SK-N-SH (cell line): ENCODE measurements at regions not wholly inside any gene's neighbourhood (a gene's known extent, or its start where the extent isn't known, plus 50 kb on each side); places are given as distances from the start of the nearest gene placed in this dataset.

Experiments used
- CTCF ChIA-PET: fragments of 300-600, 350-600 bp; formaldehyde crosslinking; extraction: SDS; loops from one replicate; lab custom pipeline; 2021; lab: Yijun Ruan, JAX
- POLR2A ChIA-PET: fragments of 350-600 bp; sonication (Branson Sonifier 250); formaldehyde crosslinking; extraction: SDS; loops from one replicate; lab custom pipeline; 2020; ENCODE audit warnings: antibody characterized with exemption, inconsistent platforms; lab: Yijun Ruan, JAX
- DNase-seq: peaks from one replicate; pipeline ENCODE4 v3.0.0; 2012
- H2AFZ ChIP-seq: fragments of 200-600 bp; sonication (generic); 2 replicates; pipeline ENCODE4 v1.8.1; 2016; ENCODE audit warnings: antibody characterized with exemption, mild to moderate bottlenecking, low read depth
- H3F3A ChIP-seq: fragments of 200-600 bp; sonication (generic); replicated peaks from 2 replicates; pipeline ENCODE3; 2016; ENCODE audit warnings: antibody characterized with exemption, mild to moderate bottlenecking; ENCODE audit not compliant: insufficient read depth
- H3K27ac ChIP-seq, 2 experiments: fragments of 200-500 bp in 1 of 2; fragments of 200-600 bp in 1 of 2; sonication (Bioruptor generic) in 1 of 2; sonication (generic), shearing (Covaris generic) in 1 of 2; 2 replicates each; pipeline versions ENCODE4 v1.5.1 to v1.6.1; 2014 to 2016; ENCODE audit warnings: low read depth in 2 of 2, inconsistent platforms in 1 of 2, low read length in 1 of 2, mild to moderate bottlenecking in 1 of 2, mixed read lengths in 1 of 2
- H3K27me3 ChIP-seq: fragments of 200-600 bp; sonication (generic), shearing (Covaris generic); 2 replicates; pipeline ENCODE4 v1.6.1; 2016; ENCODE audit warnings: mixed run types; ENCODE audit not compliant: insufficient read depth
- H3K36me3 ChIP-seq, 2 experiments: fragments of 200-500 bp in 1 of 2; fragments of 200-600 bp in 1 of 2; sonication (Bioruptor generic) in 1 of 2; sonication (generic) in 1 of 2; replicated peaks in 1 of 2; 2 replicates each; pipeline versions ENCODE3 to v1.5.1; 2014 to 2016; ENCODE audit warnings: low read length in 1 of 2, mild to moderate bottlenecking in 1 of 2; ENCODE audit not compliant: insufficient read depth in 2 of 2, control insufficient read depth in 1 of 2
- H3K4me1 ChIP-seq, 2 experiments: fragments of 200-500 bp in 1 of 2; fragments of 200-600 bp in 1 of 2; sonication (Bioruptor generic) in 1 of 2; sonication (generic), shearing (Covaris generic) in 1 of 2; 2 replicates each; pipeline versions ENCODE4 v1.5.1 to v1.6.1; 2014 to 2016; ENCODE audit warnings: low read depth in 1 of 2, low read length in 1 of 2, mixed run types in 1 of 2; ENCODE audit not compliant: insufficient read depth in 2 of 2, control insufficient read depth in 1 of 2
- H3K4me2 ChIP-seq: fragments of 200-600 bp; sonication (generic), shearing (Covaris generic); 2 replicates; pipeline ENCODE4 v1.6.1; 2017; ENCODE audit warnings: mixed run types
- H3K4me3 ChIP-seq, 2 experiments: fragments of 200-500 bp in 1 of 2; fragments of 200-600 bp in 1 of 2; sonication (Bioruptor generic) in 1 of 2; sonication (generic), shearing (Covaris generic) in 1 of 2; 2 replicates each; pipeline versions ENCODE4 v1.5.1 to v1.8.1; 2014 to 2016; ENCODE audit warnings: low read depth in 2 of 2, inconsistent platforms in 1 of 2, low read length in 1 of 2, mild to moderate bottlenecking in 1 of 2, mixed read lengths in 1 of 2, moderate library complexity in 1 of 2
- H3K79me2 ChIP-seq: fragments of 200-600 bp; sonication (generic); 2 replicates; pipeline ENCODE4 v1.8.1; 2017; ENCODE audit warnings: mild to moderate bottlenecking; ENCODE audit not compliant: insufficient read depth
- H3K9ac ChIP-seq: fragments of 200-600 bp; sonication (generic); 2 replicates; pipeline ENCODE4 v1.6.1; 2017; ENCODE audit warnings: mixed run types
- H3K9me2 ChIP-seq: fragments of 200-600 bp; sonication (generic); 2 replicates; pipeline ENCODE4 v1.6.1; 2017; ENCODE audit warnings: mixed run types
- H3K9me3 ChIP-seq: fragments of 200-600 bp; sonication (generic); 2 replicates; pipeline ENCODE4 v1.6.1; 2017; ENCODE audit warnings: mixed run types, mild to moderate bottlenecking, moderate library complexity
- H4K20me1 ChIP-seq: fragments of 200-600 bp; sonication (generic); 2 replicates; pipeline ENCODE4 v1.6.1; 2017; ENCODE audit warnings: mild to moderate bottlenecking, mixed run types; ENCODE audit not compliant: insufficient read depth
- ELF1 ChIP-seq: IDR thresholded peaks from 2 replicates; pipeline ENCODE4 v1.4.0; 2012
- EZH2phosphoT487 ChIP-seq: fragments of 200-600 bp; sonication (generic); IDR thresholded peaks from 2 replicates; pipeline ENCODE4 v1.6.1; 2017; ENCODE audit warnings: low read depth, mixed run types, mild to moderate bottlenecking, antibody characterized with exemption, moderate library complexity, borderline replicate concordance
- FOXJ3 ChIP-seq: sonication (generic); formaldehyde crosslinking; IDR thresholded peaks from 2 replicates; pipeline ENCODE4 v1.5.1; 2020; ENCODE audit warnings: mild to moderate bottlenecking, missing genetic modification reagents
- IRF3 ChIP-seq: fragments of 150-350 bp; IDR thresholded peaks from 2 replicates; pipeline ENCODE4 v1.6.1; 2016; ENCODE audit warnings: mild to moderate bottlenecking, low read depth, low read length
- JUND ChIP-seq: IDR thresholded peaks from 2 replicates; pipeline ENCODE4 v1.4.0; 2012
- MEF2A ChIP-seq: IDR thresholded peaks from 2 replicates; pipeline ENCODE4 v1.4.0; 2012; ENCODE audit warnings: low read depth, borderline replicate concordance
- MXI1 ChIP-seq: IDR thresholded peaks from 2 replicates; pipeline ENCODE4 v1.6.1; 2012; ENCODE audit warnings: mild to moderate bottlenecking, low read depth, low read length, improper control_type of control experiment
- NFIC ChIP-seq: IDR thresholded peaks from 2 replicates; pipeline ENCODE4 v1.4.0; 2012; ENCODE audit warnings: borderline replicate concordance
- PBX3 ChIP-seq: IDR thresholded peaks from 2 replicates; pipeline ENCODE4; 2012
- POLR2AphosphoS5 ChIP-seq: IDR thresholded peaks from 2 replicates; pipeline ENCODE4 v1.6.1; 2012; ENCODE audit warnings: low read depth, low read length
- RAD21 ChIP-seq: IDR thresholded peaks from 2 replicates; pipeline ENCODE4 v1.6.1; 2012; ENCODE audit warnings: mild to moderate bottlenecking, low read length
- REST ChIP-seq: IDR thresholded peaks from 2 replicates; pipeline ENCODE4 v1.6.1; 2012; ENCODE audit warnings: mild to moderate bottlenecking, low read depth, low read length, moderate library complexity
- RFX5 ChIP-seq: IDR thresholded peaks from 2 replicates; pipeline ENCODE4 v1.6.1; 2012; ENCODE audit warnings: mild to moderate bottlenecking, improper control_type of control experiment, low read length
- SIN3A ChIP-seq: IDR thresholded peaks from 2 replicates; pipeline ENCODE4 v1.6.1; 2012; ENCODE audit warnings: low read depth, mild to moderate bottlenecking, low read length, moderate library complexity, borderline replicate concordance
- SMC3 ChIP-seq: IDR thresholded peaks from 2 replicates; pipeline ENCODE4 v1.6.1; 2012; ENCODE audit warnings: low read depth, low read length, improper control_type of control experiment
- TAF1 ChIP-seq: IDR thresholded peaks from 2 replicates; pipeline ENCODE4 v1.6.1; 2012; ENCODE audit warnings: low read depth, mild to moderate bottlenecking, low read length, moderate library complexity, borderline replicate concordance
- TCF12 ChIP-seq: IDR thresholded peaks from 2 replicates; pipeline ENCODE4 v1.4.0; 2012
- USF1 ChIP-seq: IDR thresholded peaks from 2 replicates; pipeline ENCODE4 v1.4.0; 2012; ENCODE audit warnings: low read depth, borderline replicate concordance
- WGBS: methylation state at CpG from one replicate; pipeline ENCODE4 v1.1.6; 2017; ENCODE audit warnings: low lambda C conversion rate; 5-methylcytosine and 5-hydroxymethylcytosine counted together

- CTCF ChIA-PET, result interaction anchor here (0.9 to 12.6 kb wide), 10 partner anchors 10 to 190 kb away, joined by 3 to 188 read pairs (median 8); partner anchors contain the start of gene PHOX2B
- peaks cover 42% of the 10 kb centered on the region for H3K27me3 ChIP-seq
Observed at GRCh38 chr4:41880022-41880837, 55.0 kb upstream of the TMEM33 start.

GRCh38 chr4:41879552-41879951, 55.7 kb upstream of the TMEM33 start:
- peak; percentile 38 for DNase-seq
- 31% methylated on average over 8 of the region's 12 CpGs for WGBS
- TF ChIP-seq JUND (no peak), POLR2AphosphoS5 (no peak), IRF3 (no peak), ELF1 (no peak), REST (no peak), USF1 (no peak), PBX3 (no peak), SMC3 (no peak), SIN3A (no peak), TCF12 (no peak), RAD21 (no peak), RFX5 (no peak), FOXJ3 (CRISPR knock-in tag) (no peak), EZH2phosphoT487 (no peak)

More at GRCh38 chr4:41880022-41880837, 55.0 kb upstream of the TMEM33 start:
- Histone ChIP-seq H3K4me3 (peak overlapping the region in 1 of 2 experiments; percentile 58; a peak in 2 of 4 replicates), H3K9me2 (no peaks in the 10 kb centered on the region), H3K9me3 (no peaks in the 10 kb centered on the region), H3K36me3 (no peaks in the 10 kb centered on the region), H2AFZ (no peak overlapping the region), H3K27ac (peak overlapping the region in 1 of 2 experiments; percentile 99; a peak in 2 of 4 replicates), H3K4me2 (0 out of 2 replicates have a peak overlapping the region, but pooled peaks have one; percentile 84), H3K4me1 (peaks cover 0 to 50% of the 10 kb centered on the region in 2 experiments; a peak in 3 of 4 replicates), H3K9ac (no peak overlapping the region), H4K20me1 (no peaks in the 10 kb centered on the region), H3K79me2 (no peaks in the 10 kb centered on the region), H3F3A (no peaks in the 10 kb centered on the region)
- DNase-seq, result peak; percentile 47
- no peak for TF ChIP-seq MXI1
- TF ChIP-seq MEF2A, result no peak
- TF ChIP-seq USF1, result no peak
- TF ChIP-seq NFIC, result no peak
- no peak for TF ChIP-seq RFX5
- no peak for TF ChIP-seq TAF1
- WGBS, result 26% methylated on average over 36 of the region's 45 CpGs
- POLR2A ChIA-PET, result interaction anchor here (0.6 to 16.3 kb wide), 9 partner anchors 18 to 623 kb away, joined by 3 to 524 read pairs (median 5); partner anchors contain the start of genes PHOX2B, TMEM33 and UCHL1

More at GRCh38 chr4:41879552-41879951, 55.7 kb upstream of the TMEM33 start:
- H2AFZ ChIP-seq, result no peak overlapping the region
- H3K79me2 ChIP-seq, result no peaks in the 10 kb centered on the region
- no peaks in the 10 kb centered on the region for H4K20me1 ChIP-seq
- peaks cover 0 to 50% of the 10 kb centered on the region in 2 experiments; a peak in 3 of 4 replicates for H3K4me1 ChIP-seq
- peaks cover 46% of the 10 kb centered on the region for H3K27me3 ChIP-seq
- H3K9me3 ChIP-seq, result no peaks in the 10 kb centered on the region
- ChIA-PET CTCF (interaction anchor here (0.9 to 12.6 kb wide), 9 partner anchors 9 to 189 kb away, joined by 3 to 188 read pairs (median 9); partner anchors contain the start of gene PHOX2B), POLR2A (interaction anchor here (0.6 to 16.3 kb wide), 7 partner anchors 17 to 623 kb away, joined by 3 to 524 read pairs (median 19); partner anchors contain the start of genes PHOX2B, TMEM33 and UCHL1)
- H3K9ac ChIP-seq, result no peak overlapping the region
- H3K27ac ChIP-seq, result peak overlapping the region in 1 of 2 experiments; percentile 99; a peak in 2 of 4 replicates
- H3K4me3 ChIP-seq, result peak overlapping the region in 1 of 2 experiments; percentile 58; a peak in 2 of 4 replicates
- H3K9me2 ChIP-seq, result no peaks in the 10 kb centered on the region
- H3F3A ChIP-seq, result no peaks in the 10 kb centered on the region
- H3K4me2 ChIP-seq, result no peak overlapping the region
- no peaks in the 10 kb centered on the region for H3K36me3 ChIP-seq
